OCI-LY1 (cell line): ENCODE measurements at regions not wholly inside any gene's neighbourhood (a gene's known extent, or its start where the extent isn't known, plus 50 kb on each side); places are given as distances from the start of the nearest gene placed in this dataset.

Experiments
- H2AFZ ChIP-seq: fragments of 200-600 bp; sonication (generic), shearing (Covaris generic); 2 replicates; pipeline ENCODE4 v1.6.0; 2014; ENCODE audit warnings: antibody characterized with exemption, mild to moderate bottlenecking, low read length
- H3F3A ChIP-seq: fragments of 200-600 bp; sonication (generic), shearing (Covaris generic); 2 replicates; pipeline ENCODE4 v1.6.0; 2014; ENCODE audit warnings: mild to moderate bottlenecking, antibody characterized with exemption, low read length, moderate library complexity; ENCODE audit not compliant: insufficient read depth
- H3K27ac ChIP-seq: fragments of 200-600 bp; sonication (generic); 2 replicates; pipeline ENCODE4 v1.5.1; 2014; ENCODE audit warnings: low read length, mixed run types, mild to moderate bottlenecking, low read depth; ENCODE audit not compliant: poor library complexity, severe bottlenecking
- H3K27me3 ChIP-seq: fragments of 200-600 bp; sonication (generic); 2 replicates; pipeline ENCODE4 v1.6.0; 2014; ENCODE audit warnings: antibody characterized with exemption, mild to moderate bottlenecking, low read length, moderate library complexity; ENCODE audit not compliant: insufficient read depth
- H3K36me3 ChIP-seq: fragments of 200-600 bp; sonication (generic); 2 replicates; pipeline ENCODE4 v1.6.1; 2014; ENCODE audit warnings: mild to moderate bottlenecking, antibody characterized with exemption, low read length, moderate library complexity, mixed read lengths; ENCODE audit not compliant: insufficient read depth
- H3K4me1 ChIP-seq: fragments of 200-600 bp; sonication (generic); 2 replicates; pipeline ENCODE4 v1.5.1; 2014; ENCODE audit warnings: mild to moderate bottlenecking, low read length, moderate library complexity; ENCODE audit not compliant: insufficient read depth, severe bottlenecking
- H3K4me2 ChIP-seq: fragments of 200-600 bp; sonication (generic), shearing (Covaris generic); 2 replicates; pipeline ENCODE4 v1.6.1; 2014; ENCODE audit warnings: low read length
- H3K4me3 ChIP-seq: fragments of 200-600 bp; sonication (generic); 2 replicates; pipeline ENCODE4 v1.5.1; 2014; ENCODE audit warnings: low read length, low read depth, mild to moderate bottlenecking, mixed read lengths; ENCODE audit not compliant: poor library complexity, severe bottlenecking
- H3K79me2 ChIP-seq: fragments of 200-600 bp; shearing (Covaris generic); 2 replicates; pipeline ENCODE4 v1.6.1; 2016; ENCODE audit warnings: mixed run types, low read length, mixed read lengths; ENCODE audit not compliant: insufficient read depth
- H3K9ac ChIP-seq: fragments of 200-600 bp; sonication (generic), shearing (Covaris generic); 2 replicates; pipeline ENCODE4 v1.6.1; 2014; ENCODE audit warnings: mild to moderate bottlenecking, low read length, mixed read lengths
- H3K9me2 ChIP-seq: fragments of 200-600 bp; sonication (generic), shearing (Covaris generic); 2 replicates; pipeline ENCODE4 v1.6.1; 2014; ENCODE audit warnings: low read depth, mild to moderate bottlenecking, low read length, mixed read lengths
- H3K9me3 ChIP-seq: fragments of 200-600 bp; shearing (Covaris generic); 2 replicates; pipeline ENCODE4 v1.6.1; 2014; ENCODE audit warnings: low read length, mixed read lengths
- H4K20me1 ChIP-seq: fragments of 200-600 bp; sonication (generic), shearing (Covaris generic); 2 replicates; pipeline ENCODE4 v1.6.0; 2016; ENCODE audit warnings: mild to moderate bottlenecking, low read length; ENCODE audit not compliant: insufficient read depth
- CTCF ChIP-seq: fragments of 200-600 bp; sonication (generic), shearing (Covaris generic); IDR thresholded peaks from 2 replicates; pipeline ENCODE4 v1.5.1; 2017; ENCODE audit warnings: mild to moderate bottlenecking, antibody characterized with exemption, low read length, moderate library complexity, mixed read lengths
- EZH2 ChIP-seq: fragments of 200-600 bp; sonication (generic), shearing (Covaris generic); IDR thresholded peaks from 2 replicates; pipeline ENCODE4 v1.8.0; 2017; ENCODE audit warnings: borderline replicate concordance, mixed run types, mild to moderate bottlenecking, antibody characterized with exemption, low read length, moderate library complexity, mixed read lengths

- H3K79me2 ChIP-seq: no peaks in the 10 kb centered on the region
- no peak overlapping the region for H3K27ac ChIP-seq
- no peak overlapping the region for H3K4me2 ChIP-seq
- H2AFZ ChIP-seq: no peak overlapping the region
- H3F3A ChIP-seq: no peaks in the 10 kb centered on the region
- H3K9ac ChIP-seq: no peak overlapping the region
- H3K36me3 ChIP-seq: no peaks in the 10 kb centered on the region
- no peaks in the 10 kb centered on the region for H3K4me1 ChIP-seq
- H3K27me3 ChIP-seq: no peaks in the 10 kb centered on the region
- H3K9me2 ChIP-seq: no peaks in the 10 kb centered on the region
- H4K20me1 ChIP-seq: no peaks in the 10 kb centered on the region
- H3K4me3 ChIP-seq: no peak overlapping the region
- no peaks in the 10 kb centered on the region for H3K9me3 ChIP-seq
- TF ChIP-seq CTCF (no peak), EZH2 (no peak)
Observed at GRCh38 chr3:80241791-80242190, 474.0 kb upstream of the ROBO1 start.

- Histone ChIP-seq H3K4me3 (no peak overlapping the region), H2AFZ (no peak overlapping the region), H3K27ac (no peak overlapping the region), H3K9me3 (no peaks in the 10 kb centered on the region), H3K9ac (no peak overlapping the region), H3K27me3 (no peaks in the 10 kb centered on the region), H3F3A (no peaks in the 10 kb centered on the region), H3K4me1 (no peaks in the 10 kb centered on the region), H3K4me2 (no peak overlapping the region), H4K20me1 (no peaks in the 10 kb centered on the region), H3K36me3 (no peaks in the 10 kb centered on the region), H3K79me2 (no peaks in the 10 kb centered on the region), H3K9me2 (no peaks in the 10 kb centered on the region)
- TF ChIP-seq EZH2 (no peak), CTCF (no peak)
Observed at GRCh38 chr3:80239301-80239700, 471.5 kb upstream of the ROBO1 start.

GRCh38 chr3:80238606-80239005 lies 470.8 kb upstream of the ROBO1 start:
- H3K4me3 ChIP-seq: no peak overlapping the region
- H4K20me1 ChIP-seq: no peaks in the 10 kb centered on the region
- H3K9me2 ChIP-seq: no peaks in the 10 kb centered on the region
- no peaks in the 10 kb centered on the region for H3F3A ChIP-seq
- no peaks in the 10 kb centered on the region for H3K4me1 ChIP-seq
- H3K9me3 ChIP-seq: no peaks in the 10 kb centered on the region
- no peaks in the 10 kb centered on the region for H3K79me2 ChIP-seq
- H3K4me2 ChIP-seq: no peak overlapping the region
- no peak overlapping the region for H3K9ac ChIP-seq
- H3K27ac ChIP-seq: no peak overlapping the region
- H3K36me3 ChIP-seq: no peaks in the 10 kb centered on the region
- H3K27me3 ChIP-seq: no peaks in the 10 kb centered on the region
- H2AFZ ChIP-seq: no peak overlapping the region
- TF ChIP-seq CTCF: no peak
